Mucosa of gallbladder (tissue), 1 donor: ENCODE measurements at regions not wholly inside any gene's neighbourhood (a gene's known extent, or its start where the extent isn't known, plus 50 kb on each side); places are given as distances from the start of the nearest gene placed in this dataset.
"Not testable (repeated sequence)": the region's sequence is repeated elsewhere in the genome, so short reads cannot be mapped to it uniquely, and the experiment has no call there.

Experiments
- DNase-seq: peaks from one replicate; pipeline ENCODE4 v3.0.0-alpha.2; 2020; ENCODE audit warnings: low spot score
- donor health status: DM: no; HTN: no; CAD: no.

GRCh38 chr1:80656014-80656636, 1144.6 kb upstream of the ADGRL2 start:
- no peak for DNase-seq

- DNase-seq, result no peak
These were observed 1154.7 kb upstream of the ADGRL2 start for GRCh38 chr1:80646053-80646452.

- no peak for DNase-seq
These were observed 1155.1 kb upstream of the ADGRL2 start for GRCh38 chr1:80645621-80646020.

GRCh38 chr1:80640978-80641377, 1159.8 kb upstream of the ADGRL2 start:
- no peak for DNase-seq

GRCh38 chr1:80639777-80640533, 1160.8 kb upstream of the ADGRL2 start:
- DNase-seq, result no peak

- DNase-seq, result no peak
These were observed 1166.6 kb upstream of the ADGRL2 start for GRCh38 chr1:80633947-80634706.

GRCh38 chr1:80632284-80632683, 1168.5 kb upstream of the ADGRL2 start:
- DNase-seq, result no peak

GRCh38 chr1:80629304-80629837, 1171.4 kb upstream of the ADGRL2 start:
- DNase-seq, result no peak

GRCh38 chr1:80624682-80625081, 1176.1 kb upstream of the ADGRL2 start:
- DNase-seq, result no peak

GRCh38 chr1:80607064-80607463, 1193.7 kb upstream of the ADGRL2 start:
- no peak for DNase-seq

- no peak for DNase-seq
These were observed 1206.7 kb upstream of the ADGRL2 start for GRCh38 chr1:80594013-80594412.

- DNase-seq, result no peak
These were observed 1207.5 kb upstream of the ADGRL2 start for GRCh38 chr1:80593197-80593596.

GRCh38 chr1:80582980-80583379, 1217.8 kb upstream of the ADGRL2 start:
- no peak for DNase-seq

GRCh38 chr1:80579055-80579454, 1221.7 kb upstream of the ADGRL2 start:
- DNase-seq, result no peak

GRCh38 chr1:80566867-80567266, 1233.9 kb upstream of the ADGRL2 start:
- no peak for DNase-seq

GRCh38 chr1:80566123-80566522, 1234.6 kb upstream of the ADGRL2 start:
- DNase-seq, result no peak

- DNase-seq, result no peak
These were observed 1235.3 kb upstream of the ADGRL2 start for GRCh38 chr1:80565406-80565805.

GRCh38 chr1:80542231-80542630, 1258.5 kb upstream of the ADGRL2 start:
- DNase-seq, result no peak

- no peak for DNase-seq
These were observed 1260.1 kb upstream of the ADGRL2 start for GRCh38 chr1:80540596-80540995.

- DNase-seq, result no peak
These were observed 1260.6 kb upstream of the ADGRL2 start for GRCh38 chr1:80540149-80540548.

- DNase-seq, result not testable (repeated sequence)
These were observed 1261.4 kb upstream of the ADGRL2 start for GRCh38 chr1:80539298-80539697.

GRCh38 chr1:80536461-80536860, 1264.3 kb upstream of the ADGRL2 start:
- DNase-seq, result no peak

GRCh38 chr1:80535466-80535865, 1265.3 kb upstream of the ADGRL2 start:
- DNase-seq, result no peak
